ENCODE measurements at regions not wholly inside any gene's neighbourhood (a gene's known extent, or its start where the extent isn't known, plus 50 kb on each side); places are given as distances from the start of the nearest gene placed in this dataset.

DNA sequence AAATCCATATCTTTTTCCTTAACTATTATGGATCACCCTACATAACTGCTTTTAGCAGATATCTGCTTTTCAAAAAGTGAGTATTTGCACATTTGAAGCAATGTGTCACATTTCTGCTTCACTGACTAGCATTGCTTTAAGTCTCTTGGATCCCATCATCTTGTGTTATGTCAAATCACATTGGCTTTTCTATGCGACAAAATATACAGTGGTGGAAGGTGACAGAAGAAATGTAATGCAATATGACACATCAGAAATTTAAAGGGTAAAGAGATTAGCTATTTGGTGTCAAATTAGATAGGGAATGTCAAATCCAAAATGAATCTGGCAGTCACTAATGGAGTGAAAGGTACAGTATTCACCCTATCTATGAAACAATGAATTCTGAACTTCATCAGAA lies 1282.1 kb upstream of the PCDH20 start:
- TF ChIP-seq EZH2 (IDR thresholded peaks at IDR 0.05; ENCODE audit: insufficient read depth, low read length) = no peak
- TF ChIP-seq, protein P1, sequence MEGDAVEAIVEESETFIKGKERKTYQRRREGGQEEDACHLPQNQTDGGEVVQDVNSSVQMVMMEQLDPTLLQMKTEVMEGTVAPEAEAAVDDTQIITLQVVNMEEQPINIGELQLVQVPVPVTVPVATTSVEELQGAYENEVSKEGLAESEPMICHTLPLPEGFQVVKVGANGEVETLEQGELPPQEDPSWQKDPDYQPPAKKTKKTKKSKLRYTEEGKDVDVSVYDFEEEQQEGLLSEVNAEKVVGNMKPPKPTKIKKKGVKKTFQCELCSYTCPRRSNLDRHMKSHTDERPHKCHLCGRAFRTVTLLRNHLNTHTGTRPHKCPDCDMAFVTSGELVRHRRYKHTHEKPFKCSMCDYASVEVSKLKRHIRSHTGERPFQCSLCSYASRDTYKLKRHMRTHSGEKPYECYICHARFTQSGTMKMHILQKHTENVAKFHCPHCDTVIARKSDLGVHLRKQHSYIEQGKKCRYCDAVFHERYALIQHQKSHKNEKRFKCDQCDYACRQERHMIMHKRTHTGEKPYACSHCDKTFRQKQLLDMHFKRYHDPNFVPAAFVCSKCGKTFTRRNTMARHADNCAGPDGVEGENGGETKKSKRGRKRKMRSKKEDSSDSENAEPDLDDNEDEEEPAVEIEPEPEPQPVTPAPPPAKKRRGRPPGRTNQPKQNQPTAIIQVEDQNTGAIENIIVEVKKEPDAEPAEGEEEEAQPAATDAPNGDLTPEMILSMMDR (IDR thresholded peaks at IDR 0.05; ENCODE audit: insufficient read depth, low read depth, low read length) = no peak
- Histone ChIP-seq H4K20me1 (ENCODE audit: insufficient read depth, low read length) (no peaks in the 10 kb centered on the region), H3K4me3 (ENCODE audit: insufficient read depth, low read depth, low read length) (no peak overlapping the region), H3K4me1 (ENCODE audit: insufficient read depth, low read length) (no peaks in the 10 kb centered on the region), H3K27me3 (ENCODE audit: insufficient read depth, low read length) (no peaks in the 10 kb centered on the region), H3K79me2 (ENCODE audit: insufficient read depth, low read length) (no peaks in the 10 kb centered on the region), H3K4me2 (ENCODE audit: low read length) (no peak overlapping the region), H3K9ac (ENCODE audit: low read length) (no peak overlapping the region), H3K36me3 (ENCODE audit: insufficient read depth, low read length) (no peaks in the 10 kb centered on the region), H3K27ac (ENCODE audit: low read depth, low read length) (no peak overlapping the region), H3K9me3 (ENCODE audit: insufficient read depth, low read depth, low read length) (no peaks in the 10 kb centered on the region), H2AFZ (ENCODE audit: low read depth, low read length) (no peak overlapping the region)
- Mint-ChIP-seq H3K9me3 (ENCODE audit: unreplicated experiment) (peaks cover 3% of the 10 kb centered on the region), H3K4me1 (ENCODE audit: low read depth, unreplicated experiment) (no peaks in the 10 kb centered on the region), H3K4me3 (ENCODE audit: unreplicated experiment) (no peak overlapping the region), H3K27me3 (ENCODE audit: low read depth, unreplicated experiment) (no peaks in the 10 kb centered on the region), H3K36me3 (ENCODE audit: low read depth, unreplicated experiment) (no peaks in the 10 kb centered on the region), H3K27ac (ENCODE audit: unreplicated experiment) (no peak overlapping the region)
- FAIRE-seq = no peak
- no peak for DNase-seq (ENCODE audit: low read depth)

DNA sequence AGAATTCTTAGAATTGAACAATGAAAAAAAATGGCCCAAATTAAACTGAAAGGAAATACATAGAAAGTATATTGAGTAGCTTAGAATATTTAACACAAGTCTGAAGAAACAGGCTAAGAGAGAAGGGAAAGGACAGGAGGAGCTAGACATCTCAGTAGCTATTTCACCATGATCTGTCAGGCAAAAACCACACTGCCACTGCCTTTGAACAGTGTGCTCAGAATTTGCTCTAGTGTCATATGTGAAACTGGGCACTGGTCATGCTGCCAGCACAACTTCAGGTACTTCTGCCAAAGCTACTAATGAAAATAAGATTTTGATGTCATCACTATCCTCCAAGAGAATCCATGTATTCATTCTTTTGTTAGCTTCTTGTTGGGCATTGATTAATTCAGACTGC lies 1280.8 kb upstream of the PCDH20 start:
- no peaks in the 10 kb centered on the region for H3K27me3 Mint-ChIP-seq (ENCODE audit: low read depth, unreplicated experiment)
- Histone ChIP-seq H3K27me3 (ENCODE audit: insufficient read depth, low read length) (no peaks in the 10 kb centered on the region), H3K4me1 (ENCODE audit: insufficient read depth, low read length) (no peaks in the 10 kb centered on the region), H2AFZ (ENCODE audit: low read depth, low read length) (no peak overlapping the region), H3K4me3 (ENCODE audit: insufficient read depth, low read depth, low read length) (no peak overlapping the region), H3K79me2 (ENCODE audit: insufficient read depth, low read length) (no peaks in the 10 kb centered on the region), H3K4me2 (ENCODE audit: low read length) (no peak overlapping the region), H3K27ac (ENCODE audit: low read depth, low read length) (no peak overlapping the region), H3K9me3 (ENCODE audit: insufficient read depth, low read depth, low read length) (no peaks in the 10 kb centered on the region), H3K9ac (ENCODE audit: low read length) (no peak overlapping the region), H3K36me3 (ENCODE audit: insufficient read depth, low read length) (no peaks in the 10 kb centered on the region), H4K20me1 (ENCODE audit: insufficient read depth, low read length) (no peaks in the 10 kb centered on the region)
- DNase-seq (ENCODE audit: low read depth) (no peak), FAIRE-seq (no peak)
- no peak overlapping the region for H3K27ac Mint-ChIP-seq (ENCODE audit: unreplicated experiment)
- no peak overlapping the region for H3K4me3 Mint-ChIP-seq (ENCODE audit: unreplicated experiment)
- H3K4me1 Mint-ChIP-seq (ENCODE audit: low read depth, unreplicated experiment) = no peaks in the 10 kb centered on the region
- TF ChIP-seq, protein P1 (IDR thresholded peaks at IDR 0.05; ENCODE audit: insufficient read depth, low read depth, low read length) = no peak
- no peak for TF ChIP-seq EZH2 (IDR thresholded peaks at IDR 0.05; ENCODE audit: insufficient read depth, low read length)
- peaks cover 3% of the 10 kb centered on the region for H3K9me3 Mint-ChIP-seq (ENCODE audit: unreplicated experiment)
- H3K36me3 Mint-ChIP-seq (ENCODE audit: low read depth, unreplicated experiment) = no peaks in the 10 kb centered on the region

DNA sequence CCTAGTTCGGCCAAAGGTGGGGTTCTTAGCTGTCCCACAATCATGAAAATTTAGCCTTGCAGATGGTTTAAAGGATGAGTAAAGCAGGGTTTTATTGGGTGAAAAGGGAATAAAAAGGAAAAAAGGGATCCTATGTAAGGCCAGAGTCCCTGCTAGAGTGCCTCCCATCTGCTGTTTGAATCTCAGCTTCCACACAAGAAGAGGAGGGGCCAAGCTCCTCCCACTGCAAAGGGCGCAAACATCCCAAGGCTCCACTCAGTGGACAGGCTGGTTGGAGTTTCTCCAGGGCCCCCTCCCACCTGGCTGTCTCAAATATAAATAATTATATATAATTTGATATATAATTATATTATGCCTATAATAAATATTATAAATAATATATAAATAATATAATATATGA lies 1272.1 kb upstream of the PCDH20 start:
- H3K4me3 ChIP-seq (ENCODE audit: insufficient read depth, low read depth, low read length) = no peak overlapping the region
- no peaks in the 10 kb centered on the region for H3K36me3 Mint-ChIP-seq (ENCODE audit: low read depth, unreplicated experiment)

More for the DNA sequence above, 1272.1 kb upstream of the PCDH20 start:
- H3K27ac Mint-ChIP-seq (ENCODE audit: unreplicated experiment) = no peak overlapping the region
- H3K9ac ChIP-seq (ENCODE audit: low read length) = no peak overlapping the region
- no peak for FAIRE-seq
- no peak overlapping the region for H3K4me3 Mint-ChIP-seq (ENCODE audit: unreplicated experiment)
- H4K20me1 ChIP-seq (ENCODE audit: insufficient read depth, low read length) = no peaks in the 10 kb centered on the region
- no peaks in the 10 kb centered on the region for H3K9me3 Mint-ChIP-seq (ENCODE audit: unreplicated experiment)
- H3K9me3 ChIP-seq (ENCODE audit: insufficient read depth, low read depth, low read length) = no peaks in the 10 kb centered on the region
- H3K4me1 Mint-ChIP-seq (ENCODE audit: low read depth, unreplicated experiment) = no peaks in the 10 kb centered on the region
- H3K27me3 ChIP-seq (ENCODE audit: insufficient read depth, low read length) = no peaks in the 10 kb centered on the region
- no peak for DNase-seq (ENCODE audit: low read depth)
- H3K36me3 ChIP-seq (ENCODE audit: insufficient read depth, low read length) = no peaks in the 10 kb centered on the region
- H3K79me2 ChIP-seq (ENCODE audit: insufficient read depth, low read length) = no peaks in the 10 kb centered on the region
- no peaks in the 10 kb centered on the region for H3K4me1 ChIP-seq (ENCODE audit: insufficient read depth, low read length)
- no peak overlapping the region for H3K27ac ChIP-seq (ENCODE audit: low read depth, low read length)
- H3K4me2 ChIP-seq (ENCODE audit: low read length) = no peak overlapping the region
- TF ChIP-seq, protein P1 (IDR thresholded peaks at IDR 0.05; ENCODE audit: insufficient read depth, low read depth, low read length) = no peak
- no peak for TF ChIP-seq EZH2 (IDR thresholded peaks at IDR 0.05; ENCODE audit: insufficient read depth, low read length)
- no peak overlapping the region for H2AFZ ChIP-seq (ENCODE audit: low read depth, low read length)
- no peaks in the 10 kb centered on the region for H3K27me3 Mint-ChIP-seq (ENCODE audit: low read depth, unreplicated experiment)

All from astrocyte (in vitro differentiated cells and primary cell).